SK-N-MC (cell line): ENCODE measurements at regions not wholly inside any gene's neighbourhood (a gene's known extent, or its start where the extent isn't known, plus 50 kb on each side); places are given as distances from the start of the nearest gene placed in this dataset.

Source experiments
- DNase-seq: peaks from one replicate; pipeline ENCODE4 v3.0.0-alpha.2; 2011; ENCODE audit warnings: low read depth, low spot score
- H3K27ac ChIP-seq: fragments of 200-600 bp; sonication (generic); 2 replicates; pipeline ENCODE4 v1.5.1; 2016; ENCODE audit warnings: mixed run types
- H3K36me3 ChIP-seq: fragments of 200-600 bp; sonication (generic); 2 replicates; pipeline ENCODE4 v1.6.1; 2017; ENCODE audit warnings: antibody characterized with exemption, low read length, mixed read lengths; ENCODE audit not compliant: insufficient read depth
- H3K4me3 ChIP-seq: fragments of 200-600 bp; sonication (generic); 2 replicates; pipeline ENCODE4 v1.5.1; 2016
- H3K9ac ChIP-seq: fragments of 200-600 bp; sonication (generic); 2 replicates; pipeline ENCODE4 v1.8.0; 2017; ENCODE audit warnings: mixed run types, mixed read lengths; ENCODE audit not compliant: insufficient read length
- H3K9me3 ChIP-seq: fragments of 200-600 bp; sonication (generic); 2 replicates; pipeline ENCODE4 v1.6.1; 2017; ENCODE audit warnings: low read depth, mild to moderate bottlenecking, antibody characterized with exemption, low read length, moderate library complexity, mixed read lengths
- EZH2 ChIP-seq: fragments of 200-600 bp; sonication (generic); IDR thresholded peaks from one replicate; pipeline ENCODE4 v1.6.1; 2017; ENCODE audit warnings: antibody characterized with exemption
- FOXP2 ChIP-seq: optimal IDR thresholded peaks from 2 replicates; pipeline ENCODE3; 2011; ENCODE audit warnings: mild to moderate bottlenecking, moderate library complexity; ENCODE audit not compliant: insufficient read depth; ENCODE audit errors: extremely low read length, control extremely low read depth
- POLR2AphosphoS5 ChIP-seq: IDR thresholded peaks from 2 replicates; pipeline ENCODE4 v1.6.1; 2012; ENCODE audit warnings: mild to moderate bottlenecking, low read depth, low read length, borderline replicate concordance

GRCh38 chr12:30810918-30811317 is 56.2 kb upstream of the CAPRIN2 start:
- Histone ChIP-seq H3K9me3 (no peaks in the 10 kb centered on the region), H3K27ac (no peak overlapping the region), H3K4me3 (no peak overlapping the region), H3K9ac (no peak overlapping the region), H3K36me3 (no peaks in the 10 kb centered on the region)
- TF ChIP-seq EZH2 (no peak), FOXP2 (no peak), POLR2AphosphoS5 (no peak)
- DNase-seq: no peak

- no peak overlapping the region for H3K4me3 ChIP-seq
- H3K9ac ChIP-seq: no peak overlapping the region
- no peak for DNase-seq
- H3K27ac ChIP-seq: no peak overlapping the region
- TF ChIP-seq POLR2AphosphoS5 (no peak), FOXP2 (no peak)
- H3K9me3 ChIP-seq: no peaks in the 10 kb centered on the region
- H3K36me3 ChIP-seq: no peaks in the 10 kb centered on the region
Measured at GRCh38 chr12:30807695-30808034, 52.9 kb upstream of the CAPRIN2 start.

GRCh38 chr12:30806989-30807694 is 52.4 kb upstream of the CAPRIN2 start:
- H3K9ac ChIP-seq: no peak overlapping the region
- peak; percentile 50 for DNase-seq
- H3K9me3 ChIP-seq: no peaks in the 10 kb centered on the region
- no peaks in the 10 kb centered on the region for H3K36me3 ChIP-seq
- TF ChIP-seq POLR2AphosphoS5 (no peak), FOXP2 (no peak), EZH2 (no peak)
- H3K4me3 ChIP-seq: no peak overlapping the region
- H3K27ac ChIP-seq: no peak overlapping the region

- Histone ChIP-seq H3K9ac (no peak overlapping the region), H3K27ac (no peak overlapping the region), H3K9me3 (no peaks in the 10 kb centered on the region), H3K36me3 (no peaks in the 10 kb centered on the region), H3K4me3 (no peak overlapping the region)
- no peak for TF ChIP-seq POLR2AphosphoS5
- no peak for TF ChIP-seq EZH2
- TF ChIP-seq FOXP2: no peak
- no peak for DNase-seq
Measured at GRCh38 chr12:30805959-30806358, 51.2 kb upstream of the CAPRIN2 start.
